ENCODE measurements at regions not wholly inside any gene's neighbourhood (a gene's known extent, or its start where the extent isn't known, plus 50 kb on each side); places are given as distances from the start of the nearest gene placed in this dataset.
A peak's percentile ranks its signal among the peaks of the same experiment; 100 is the strongest.

GRCh38 chr22:48138427-48138826, 1376.0 kb downstream of the TBC1D22A start:
- no peak for DNase-seq

- DNase-seq = peak; percentile 4
Observed at GRCh38 chr22:48137640-48138039, 1375.2 kb downstream of the TBC1D22A start.

- peak; percentile 82 for DNase-seq
Observed at GRCh38 chr22:48135592-48135991, 1373.1 kb downstream of the TBC1D22A start.

- no peak for DNase-seq
Observed at GRCh38 chr22:48125416-48125815, 1363.0 kb downstream of the TBC1D22A start.

GRCh38 chr22:48121984-48122383, 1359.5 kb downstream of the TBC1D22A start:
- DNase-seq = no peak

GRCh38 chr22:48118654-48119053, 1356.2 kb downstream of the TBC1D22A start:
- DNase-seq = no peak

GRCh38 chr22:48116871-48117270, 1354.4 kb downstream of the TBC1D22A start:
- DNase-seq = no peak

- no peak for DNase-seq
Observed at GRCh38 chr22:48112687-48113521, 1350.5 kb downstream of the TBC1D22A start.

GRCh38 chr22:48106715-48107259, 1344.3 kb downstream of the TBC1D22A start:
- DNase-seq = no peak

- DNase-seq = no peak
Observed at GRCh38 chr22:48106215-48106614, 1343.8 kb downstream of the TBC1D22A start.

- no peak for DNase-seq
Observed at GRCh38 chr22:48105259-48105658, 1342.8 kb downstream of the TBC1D22A start.

GRCh38 chr22:48104766-48105165, 1342.3 kb downstream of the TBC1D22A start:
- no peak for DNase-seq

GRCh38 chr22:48104102-48104738, 1341.8 kb downstream of the TBC1D22A start:
- DNase-seq = no peak

GRCh38 chr22:48103126-48103875, 1340.9 kb downstream of the TBC1D22A start:
- no peak for DNase-seq

- DNase-seq = no peak
Observed at GRCh38 chr22:48102581-48102980, 1340.1 kb downstream of the TBC1D22A start.

GRCh38 chr22:48101704-48102103, 1339.3 kb downstream of the TBC1D22A start:
- DNase-seq = no peak

GRCh38 chr22:48100685-48101417, 1338.4 kb downstream of the TBC1D22A start:
- no peak for DNase-seq

- no peak for DNase-seq
Observed at GRCh38 chr22:48099671-48100070, 1337.2 kb downstream of the TBC1D22A start.

- no peak for DNase-seq
Observed at GRCh38 chr22:48099251-48099650, 1336.8 kb downstream of the TBC1D22A start.

- DNase-seq = no peak
Observed at GRCh38 chr22:48098921-48099245, 1336.4 kb downstream of the TBC1D22A start.

GRCh38 chr22:48098243-48098920, 1335.9 kb downstream of the TBC1D22A start:
- no peak for DNase-seq

GRCh38 chr22:48097723-48098122, 1335.3 kb downstream of the TBC1D22A start:
- no peak for DNase-seq
